Astrocyte of the hippocampus (primary cell): ENCODE measurements at regions not wholly inside any gene's neighbourhood (a gene's known extent, or its start where the extent isn't known, plus 50 kb on each side); places are given as distances from the start of the nearest gene placed in this dataset.
"Not testable (repeated sequence)": the region's sequence is repeated elsewhere in the genome, so short reads cannot be mapped to it uniquely, and the experiment has no call there.

Source experiments
- DNase-seq: peaks from one replicate; pipeline ENCODE4 v3.0.0; 2011; ENCODE audit warnings: low read depth, low spot score

- DNase-seq, result no peak
These were observed 221.1 kb upstream of the DIPK2B start for GRCh38 chrX:45421806-45422205.

- DNase-seq, result no peak
These were observed 203.5 kb upstream of the DIPK2B start for GRCh38 chrX:45404206-45404605.

GRCh38 chrX:45401923-45402322 lies 201.2 kb upstream of the DIPK2B start:
- DNase-seq, result no peak

- DNase-seq, result not testable (repeated sequence)
These were observed 200.5 kb upstream of the DIPK2B start for GRCh38 chrX:45400951-45401725.

- DNase-seq, result peak; percentile 48
These were observed 199.5 kb upstream of the DIPK2B start for GRCh38 chrX:45400027-45400779.

- no peak for DNase-seq
These were observed 185.1 kb upstream of the DIPK2B start for GRCh38 chrX:45385757-45386156.

- DNase-seq, result no peak
These were observed 181.2 kb upstream of the DIPK2B start for GRCh38 chrX:45381841-45382240.

GRCh38 chrX:45381366-45381765 lies 180.7 kb upstream of the DIPK2B start:
- no peak for DNase-seq

GRCh38 chrX:45379236-45379635 lies 178.6 kb upstream of the DIPK2B start:
- no peak for DNase-seq

- no peak for DNase-seq
These were observed 171.5 kb upstream of the DIPK2B start for GRCh38 chrX:45372151-45372550.

- no peak for DNase-seq
These were observed 168.0 kb upstream of the DIPK2B start for GRCh38 chrX:45368705-45369104.

GRCh38 chrX:45363596-45363995 lies 162.9 kb upstream of the DIPK2B start:
- DNase-seq, result no peak

- DNase-seq, result no peak
These were observed 159.9 kb upstream of the DIPK2B start for GRCh38 chrX:45360571-45360970.

- DNase-seq, result no peak
These were observed 157.7 kb upstream of the DIPK2B start for GRCh38 chrX:45358392-45358791.

- DNase-seq, result peak; percentile 61
These were observed 152.8 kb upstream of the DIPK2B start for GRCh38 chrX:45353456-45353855.

- DNase-seq, result no peak
These were observed 151.9 kb upstream of the DIPK2B start for GRCh38 chrX:45352611-45353010.

- DNase-seq, result peak; percentile 80
These were observed 150.8 kb upstream of the DIPK2B start for GRCh38 chrX:45351478-45351877.

- DNase-seq, result no peak
These were observed 147.6 kb upstream of the DIPK2B start for GRCh38 chrX:45348296-45348695.

- DNase-seq, result no peak
These were observed 147.2 kb upstream of the DIPK2B start for GRCh38 chrX:45347877-45348276.

GRCh38 chrX:45344594-45344993 lies 143.9 kb upstream of the DIPK2B start:
- peak; percentile 64 for DNase-seq

- peak; percentile 47 for DNase-seq
These were observed 128.5 kb upstream of the DIPK2B start for GRCh38 chrX:45329217-45329616.

- DNase-seq, result peak; percentile 21
These were observed 124.3 kb upstream of the DIPK2B start for GRCh38 chrX:45324941-45325340.

GRCh38 chrX:45323387-45323786 lies 122.7 kb upstream of the DIPK2B start:
- no peak for DNase-seq
